H54 (cell line): ENCODE measurements at regions not wholly inside any gene's neighbourhood (a gene's known extent, or its start where the extent isn't known, plus 50 kb on each side); places are given as distances from the start of the nearest gene placed in this dataset.
"Not testable (repeated sequence)": the region's sequence is repeated elsewhere in the genome, so short reads cannot be mapped to it uniquely, and the experiment has no call there.

Experiments
- DNase-seq: peaks from one replicate; pipeline ENCODE4 v3.0.0; 2011; ENCODE audit warnings: low spot score, mixed read lengths; ENCODE audit not compliant: insufficient read length
- FAIRE-seq: peaks from 3 replicates; lab custom pipeline; 2011; peaks lifted over from hg19 to GRCh38; lab: Jason Lieb, UNC
- POLR2A ChIP-seq: IDR thresholded peaks from 2 replicates; pipeline ENCODE4 v1.6.1; 2011; ENCODE audit warnings: low read depth, mild to moderate bottlenecking, low read length

DNA sequence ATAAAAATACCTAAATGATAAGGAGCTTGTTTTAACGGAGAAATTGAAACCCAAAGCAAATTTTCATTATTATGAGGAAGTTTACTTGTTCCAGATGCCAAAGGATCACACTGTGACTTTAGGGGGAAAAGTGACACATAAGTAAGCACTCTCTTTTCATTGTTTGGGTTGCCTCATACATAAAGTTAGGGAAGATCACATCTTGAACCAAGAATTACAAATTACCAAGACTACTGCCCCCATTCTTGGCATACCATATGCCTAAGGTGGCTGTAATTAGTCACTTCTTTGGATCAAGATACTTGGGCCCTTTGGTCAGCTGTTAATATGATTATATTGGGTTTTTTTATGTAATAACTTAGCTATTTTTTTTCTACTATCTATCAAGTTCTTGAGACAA is 269.0 kb downstream of the COL12A1 start:
- TF ChIP-seq POLR2A, result no peak
- FAIRE-seq (no peak), DNase-seq (no peak)

DNA sequence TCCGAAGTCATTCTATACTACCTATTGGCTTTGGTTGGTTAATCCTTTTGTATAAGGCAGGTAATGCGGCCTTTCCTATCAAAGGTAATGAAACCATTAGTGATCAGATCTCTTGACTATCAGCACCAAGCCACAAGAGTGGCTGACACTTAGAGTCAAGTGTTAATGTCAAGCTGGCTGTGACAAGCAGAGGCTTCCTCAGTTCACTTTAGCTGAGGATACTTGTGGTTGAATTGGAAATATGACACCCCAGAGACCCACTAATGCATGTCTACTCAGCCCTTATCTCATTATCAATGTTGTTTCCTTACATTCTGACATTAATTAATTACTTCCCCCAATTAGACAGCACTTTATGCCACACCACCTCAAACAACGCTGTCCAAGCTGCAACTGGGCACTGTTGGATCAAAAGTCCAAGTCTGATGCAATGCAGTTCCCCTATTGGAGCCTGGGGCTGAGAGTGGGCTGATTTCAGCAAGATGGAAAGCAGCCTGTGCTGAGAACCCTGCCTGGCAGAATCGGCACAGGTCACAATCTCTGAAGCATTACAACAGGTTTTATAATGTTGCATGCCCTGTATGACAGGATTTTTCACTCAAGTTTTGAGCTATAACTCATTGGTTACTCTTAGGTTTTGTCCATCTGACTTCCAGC is 273.5 kb downstream of the COL12A1 start:
- no peak for TF ChIP-seq POLR2A
- FAIRE-seq, result no peak

DNA sequence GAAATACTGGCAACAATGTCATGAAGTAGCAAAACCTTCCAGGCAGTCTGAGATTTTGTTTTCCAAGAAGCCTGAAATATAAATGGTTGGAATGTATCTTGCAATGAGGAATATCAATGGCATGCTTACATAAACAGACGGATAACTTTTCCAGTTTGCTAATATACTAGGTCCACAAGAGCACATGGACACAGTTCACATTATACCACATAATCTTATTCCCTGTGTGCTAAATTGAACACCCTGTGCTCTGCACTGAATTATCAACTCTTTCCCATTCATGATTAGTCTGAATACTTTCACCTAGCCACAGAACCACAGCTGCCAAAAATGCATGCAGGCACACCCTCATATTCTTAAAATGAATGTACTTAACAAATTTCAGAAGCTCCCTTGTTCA is 274.3 kb downstream of the COL12A1 start:
- FAIRE-seq (peak; percentile 15), DNase-seq (no peak)
- no peak for TF ChIP-seq POLR2A

More for the DNA sequence above, 273.5 kb downstream of the COL12A1 start:
- DNase-seq, result no peak

DNA sequence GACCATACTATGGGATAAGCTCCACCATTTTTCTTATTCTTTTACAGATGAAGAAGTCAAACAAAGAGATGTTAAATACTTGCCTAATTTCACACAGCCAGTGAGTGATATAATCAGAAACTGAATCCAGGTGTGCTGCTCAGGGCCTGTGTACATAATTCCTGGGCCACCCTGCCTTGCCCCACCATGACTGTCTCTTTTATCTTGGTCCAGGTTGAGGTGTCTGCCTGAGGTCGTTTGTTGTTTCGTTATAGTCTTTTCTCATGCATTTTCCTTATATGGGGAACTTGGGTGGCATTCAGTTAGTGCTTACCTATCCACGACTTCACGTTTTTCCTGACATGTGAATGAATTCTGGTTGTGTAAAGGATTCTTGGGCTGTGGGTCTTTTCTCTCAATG is 277.6 kb downstream of the COL12A1 start:
- no peak for FAIRE-seq
- DNase-seq, result no peak
- TF ChIP-seq POLR2A, result no peak

DNA sequence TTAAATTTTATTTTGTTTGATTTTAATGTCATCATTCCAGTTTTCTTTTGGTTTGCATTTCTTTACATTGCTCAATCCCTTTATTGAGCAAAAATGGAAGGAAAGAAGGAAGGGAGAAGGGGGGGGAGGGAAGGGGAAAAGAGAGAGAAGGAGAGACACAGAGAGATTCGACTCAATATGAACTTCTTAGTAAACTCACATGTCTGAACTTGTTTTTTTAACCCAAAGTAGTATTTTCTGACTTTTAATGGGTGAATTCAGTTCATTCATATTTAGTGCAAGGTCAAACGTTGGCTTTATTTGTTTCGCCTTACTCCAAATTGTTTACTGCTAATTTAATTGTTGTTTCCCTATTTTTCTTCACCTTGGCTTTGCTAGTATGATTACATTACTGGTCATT is 278.6 kb downstream of the COL12A1 start:
- TF ChIP-seq POLR2A, result no peak
- no peak for DNase-seq
- FAIRE-seq, result no peak

DNA sequence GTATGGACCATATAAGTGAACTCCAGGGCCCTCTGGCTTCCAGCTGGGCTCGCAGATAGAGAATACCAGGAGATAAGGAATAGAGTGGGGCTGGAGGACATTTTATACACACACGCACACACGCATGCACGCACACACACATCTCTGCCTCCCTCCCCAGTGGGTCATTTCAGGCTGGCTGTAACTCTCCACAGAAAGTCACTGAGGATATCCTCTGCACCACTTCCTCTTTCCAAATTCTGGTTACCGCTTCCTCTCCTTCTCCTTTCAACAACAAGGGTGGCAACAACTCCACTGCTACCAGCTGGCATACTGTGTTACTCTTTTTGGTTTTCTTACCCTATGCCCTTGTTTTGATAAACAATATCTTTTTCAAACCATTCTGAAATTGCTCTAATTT is 280.2 kb downstream of the COL12A1 start:
- DNase-seq, result no peak
- no peak for FAIRE-seq
- no peak for TF ChIP-seq POLR2A

DNA sequence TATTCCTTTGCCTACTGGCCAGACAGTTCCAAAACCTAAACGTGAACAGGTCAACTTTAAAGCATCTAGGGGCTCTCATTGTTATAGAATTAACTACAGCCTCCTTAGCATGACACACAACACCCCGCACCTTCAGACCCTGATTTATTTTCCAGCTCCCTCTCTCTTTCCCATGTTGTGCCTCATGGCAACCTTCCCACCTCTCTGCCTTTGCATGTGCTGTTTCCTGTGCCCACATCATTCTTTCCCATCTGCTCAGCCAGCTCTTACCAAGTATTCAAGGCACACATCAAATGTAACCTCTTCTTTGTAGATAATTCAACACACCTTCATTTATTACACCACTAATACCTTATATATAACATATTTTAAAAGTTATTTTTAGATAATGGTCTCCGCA is 291.0 kb downstream of the COL12A1 start:
- no peak for DNase-seq
- no peak for FAIRE-seq
- no peak for TF ChIP-seq POLR2A

DNA sequence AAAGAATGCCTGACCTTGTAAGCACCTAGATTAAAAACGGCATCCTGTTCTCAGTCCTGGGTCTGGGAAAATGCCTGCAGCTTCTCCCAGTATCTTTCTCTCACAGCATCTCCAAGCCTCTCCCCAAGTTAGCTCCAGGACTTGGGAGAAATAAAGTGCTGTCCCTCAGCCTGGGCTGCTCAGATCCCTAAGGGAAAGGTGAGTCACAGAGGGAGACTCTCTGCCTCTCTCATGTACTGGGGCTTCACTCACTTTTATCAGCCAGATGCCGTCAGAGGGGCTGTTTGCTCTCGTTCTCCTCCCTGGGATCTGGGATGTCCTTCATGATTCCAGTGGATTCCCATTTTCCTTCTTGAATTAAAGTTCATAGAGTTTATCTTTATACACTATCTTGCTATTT is 293.6 kb downstream of the COL12A1 start:
- no peak for DNase-seq
- FAIRE-seq, result no peak
- TF ChIP-seq POLR2A, result no peak

DNA sequence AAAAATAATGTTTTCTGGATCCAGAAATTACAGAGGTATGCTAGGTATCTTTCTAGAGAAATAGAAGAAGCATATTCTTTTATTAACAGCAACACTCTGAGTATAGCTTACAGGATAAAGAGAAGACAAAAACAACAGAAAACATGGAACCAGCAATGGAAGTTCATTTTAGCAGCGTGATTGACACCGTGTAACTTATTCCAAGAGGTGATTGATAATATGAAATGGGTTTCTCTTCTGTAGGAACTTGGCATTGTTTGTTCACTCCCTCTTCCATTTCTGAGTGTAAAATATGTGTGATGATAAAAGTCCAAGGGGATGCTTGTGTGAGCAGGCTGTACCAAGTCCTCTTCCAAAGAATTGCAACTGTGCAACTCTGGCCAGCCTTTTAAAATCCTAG is 303.0 kb downstream of the COL12A1 start:
- TF ChIP-seq POLR2A, result no peak
- DNase-seq (no peak), FAIRE-seq (no peak)

DNA sequence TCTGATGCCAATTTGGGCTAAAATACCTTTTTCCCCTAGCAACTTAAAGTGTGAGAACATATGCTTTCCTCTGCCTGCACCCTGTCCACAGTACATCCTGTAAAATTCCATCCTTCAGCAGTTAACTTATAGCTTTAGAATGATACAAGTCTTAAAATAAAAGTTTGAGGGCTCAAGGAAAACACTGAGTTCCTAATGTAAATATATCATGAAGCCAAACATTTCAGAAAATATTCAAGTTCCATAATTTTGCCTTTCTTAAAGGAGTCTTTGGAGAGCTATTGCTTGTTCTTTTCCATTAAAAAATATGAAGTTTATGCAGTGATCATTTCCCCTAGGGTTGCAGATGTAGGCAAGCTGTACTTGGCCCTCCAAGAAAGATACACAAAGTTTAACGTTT is 303.8 kb downstream of the COL12A1 start:
- DNase-seq (no peak), FAIRE-seq (no peak)
- TF ChIP-seq POLR2A, result no peak

DNA sequence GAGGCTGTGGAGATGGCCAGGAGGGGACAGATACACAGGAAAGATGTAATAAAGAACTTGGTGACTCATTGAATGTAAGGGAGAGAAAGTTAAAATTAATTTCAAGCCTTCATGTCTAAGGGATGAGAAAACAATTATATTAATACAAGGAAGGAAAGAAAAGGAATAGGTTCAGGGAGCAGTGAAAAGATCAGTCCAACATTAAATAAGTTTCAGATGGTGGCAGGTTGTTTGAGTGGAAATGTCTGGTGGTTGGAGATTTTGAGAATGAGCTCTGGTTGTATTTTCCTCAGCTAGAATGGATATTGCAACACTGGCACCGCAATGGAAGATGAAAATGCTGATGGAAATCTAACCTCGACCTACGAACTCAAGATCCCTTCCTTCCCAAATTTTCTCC is 304.3 kb downstream of the COL12A1 start:
- no peak for DNase-seq
- no peak for FAIRE-seq
- TF ChIP-seq POLR2A, result no peak

DNA sequence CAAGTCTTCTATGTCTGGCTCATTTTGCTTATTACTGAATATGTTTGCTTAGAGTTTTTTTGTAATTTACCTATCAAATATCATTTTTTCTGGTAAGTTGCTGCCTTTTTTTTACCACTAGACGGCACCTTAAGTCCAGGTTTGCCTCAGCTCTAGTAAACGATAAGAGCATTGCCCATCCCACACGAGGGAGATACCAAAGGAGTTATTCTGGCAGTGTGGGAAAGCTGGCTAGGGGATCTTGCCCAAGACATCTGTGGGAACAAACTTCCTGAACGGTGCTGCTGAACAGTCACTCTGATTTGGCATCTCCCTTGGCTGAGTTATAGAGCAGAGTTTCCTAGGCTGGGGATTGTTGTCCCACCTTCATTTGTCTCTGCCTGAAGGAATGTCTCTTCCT is 306.4 kb downstream of the COL12A1 start:
- FAIRE-seq (peak; percentile 15), DNase-seq (no peak)
- TF ChIP-seq POLR2A, result no peak

DNA sequence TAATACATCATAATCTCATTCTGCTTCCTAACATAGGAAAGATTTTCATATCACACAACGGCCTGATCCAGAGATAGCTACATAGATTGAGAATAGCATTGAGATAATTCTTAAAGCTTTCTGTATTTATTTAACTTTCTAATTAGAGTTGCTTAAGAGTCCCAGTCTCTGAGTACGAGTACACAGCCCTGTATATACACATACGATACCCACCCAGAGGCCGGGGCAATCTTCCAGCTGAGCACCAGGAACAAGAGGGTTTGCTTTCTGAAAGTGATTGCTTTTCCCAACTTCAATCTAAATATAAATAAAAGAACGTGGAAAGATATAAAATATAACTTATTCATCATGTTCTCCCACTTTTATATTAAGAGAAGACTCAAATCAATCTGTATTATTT is 313.8 kb downstream of the COL12A1 start:
- FAIRE-seq, result no peak
- no peak for DNase-seq
- TF ChIP-seq POLR2A, result no peak

DNA sequence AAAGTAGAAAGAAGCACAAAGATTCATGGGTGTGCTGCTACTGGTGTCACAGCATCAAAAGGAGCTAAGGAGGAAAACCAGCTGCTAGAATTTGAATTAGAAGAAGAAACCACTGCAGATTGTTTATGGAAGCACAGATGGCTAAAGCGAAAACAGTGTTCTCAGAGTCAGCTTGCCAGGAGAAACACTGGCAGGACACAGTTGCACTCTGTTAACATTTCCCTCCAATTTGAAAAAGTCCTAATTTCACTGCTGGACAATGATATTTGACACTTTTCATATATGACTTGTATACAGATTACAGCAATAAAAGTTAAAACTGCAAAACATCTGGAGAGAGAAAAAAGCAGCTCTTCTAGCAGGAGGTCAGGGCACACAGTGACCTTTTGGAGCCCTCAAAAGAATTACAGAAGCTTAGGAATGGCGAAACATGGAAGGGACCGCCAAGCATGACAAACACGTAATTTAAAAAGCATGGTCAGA is 314.5 kb downstream of the COL12A1 start:
- FAIRE-seq (no peak), DNase-seq (no peak)
- no peak for TF ChIP-seq POLR2A

DNA sequence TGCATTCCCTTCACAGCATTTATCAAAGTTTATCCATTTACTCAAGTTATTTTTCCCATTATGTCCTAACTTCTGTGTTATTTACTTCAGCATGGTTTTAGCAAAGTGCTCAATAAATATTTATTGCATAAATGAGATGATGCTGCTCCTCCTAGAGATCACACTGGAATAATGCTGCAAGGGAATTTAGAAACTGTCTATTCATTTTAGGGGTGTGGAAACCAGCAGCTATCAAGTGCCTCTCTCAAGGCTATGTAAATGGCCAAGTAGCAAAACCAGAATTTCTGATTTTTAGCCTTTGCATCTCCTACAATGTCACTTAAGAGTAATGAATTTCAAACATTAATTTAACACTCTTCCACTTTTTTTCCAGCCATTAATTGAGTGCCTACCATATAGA is 316.2 kb downstream of the COL12A1 start:
- no peak for FAIRE-seq
- no peak for TF ChIP-seq POLR2A
- no peak for DNase-seq

DNA sequence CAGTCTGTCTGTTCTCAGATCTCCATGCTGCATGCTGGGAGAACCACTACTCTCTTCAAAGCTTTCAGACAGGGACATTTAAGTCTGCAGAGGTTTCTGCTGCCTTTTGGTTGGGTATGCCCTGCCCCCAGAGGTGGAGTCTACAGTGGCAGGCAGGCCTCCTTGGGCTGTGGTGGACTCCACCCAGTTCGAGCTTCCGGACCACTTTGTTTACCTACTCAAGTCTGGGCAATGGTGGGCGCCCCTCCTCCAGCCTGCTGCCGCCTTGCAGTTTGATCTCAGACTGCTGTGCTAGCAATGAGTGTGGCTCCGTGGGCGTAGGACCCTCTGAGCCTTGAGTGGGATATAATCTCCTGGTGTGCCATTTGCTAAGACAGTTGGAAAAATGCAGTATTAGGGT is 317.1 kb downstream of the COL12A1 start:
- not testable (repeated sequence) for FAIRE-seq, DNase-seq
